Testis (tissue), 2 donors: ENCODE measurements at regions not wholly inside any gene's neighbourhood (a gene's known extent, or its start where the extent isn't known, plus 50 kb on each side); places are given as distances from the start of the nearest gene placed in this dataset.

ENCODE experiments used
- DNase-seq: peaks from one replicate; pipeline ENCODE4 v3.0.0-alpha.2; 2019
- H3K27ac ChIP-seq, 2 donors: fragments of 200-600 bp; sonication (generic); one replicate each; pipeline ENCODE4 v1.5.1; 2019
- H3K27me3 ChIP-seq: fragments of 200-600 bp; sonication (generic); one replicate; pipeline ENCODE4 v1.5.1; 2019
- H3K36me3 ChIP-seq: fragments of 200-600 bp; sonication (generic); one replicate; pipeline ENCODE4 v1.5.1; 2017; ENCODE audit warnings: low read depth; ENCODE audit errors: missing control alignments
- H3K4me1 ChIP-seq: fragments of 200-600 bp; sonication (generic); one replicate; pipeline ENCODE4 v1.5.1; 2019
- H3K4me3 ChIP-seq, 2 donors: fragments of 200-600 bp; sonication (generic); one replicate each; pipeline ENCODE4 v1.5.1; 2017 to 2019
- H3K9me3 ChIP-seq: fragments of 200-600 bp; sonication (generic); one replicate; pipeline ENCODE4 v1.5.1; 2017
- POLR2A ChIP-seq: fragments of 450-650 bp; IDR thresholded peaks from one replicate; pipeline ENCODE4 v1.6.1; 2017; ENCODE audit warnings: antibody characterized with exemption, mild to moderate bottlenecking, moderate library complexity
- WGBS, 2 donors: methylation state at CpG; one replicate each; pipeline ENCODE4 v1.1.5; 2018; 5-methylcytosine and 5-hydroxymethylcytosine counted together
- intact Hi-C: fragments of 100-400 bp; cut with DNase I; formaldehyde crosslinking; loops from one replicate; pipeline ENCODE4 v1.15.1; 2023; ENCODE audit warnings: low total_unique reads
- TF ChIP-seq, protein P1 (sequence below), 3 experiments: fragments of 450-650 bp in 2 of 3; fragments of 200-600 bp in 1 of 3; sonication (generic) in 1 of 3; IDR thresholded peaks; one replicate each; pipeline ENCODE4 v1.5.1; 2016 to 2019; ENCODE audit warnings: antibody characterized with exemption in 3 of 3, mild to moderate bottlenecking in 2 of 3, moderate library complexity in 1 of 3

DNA sequence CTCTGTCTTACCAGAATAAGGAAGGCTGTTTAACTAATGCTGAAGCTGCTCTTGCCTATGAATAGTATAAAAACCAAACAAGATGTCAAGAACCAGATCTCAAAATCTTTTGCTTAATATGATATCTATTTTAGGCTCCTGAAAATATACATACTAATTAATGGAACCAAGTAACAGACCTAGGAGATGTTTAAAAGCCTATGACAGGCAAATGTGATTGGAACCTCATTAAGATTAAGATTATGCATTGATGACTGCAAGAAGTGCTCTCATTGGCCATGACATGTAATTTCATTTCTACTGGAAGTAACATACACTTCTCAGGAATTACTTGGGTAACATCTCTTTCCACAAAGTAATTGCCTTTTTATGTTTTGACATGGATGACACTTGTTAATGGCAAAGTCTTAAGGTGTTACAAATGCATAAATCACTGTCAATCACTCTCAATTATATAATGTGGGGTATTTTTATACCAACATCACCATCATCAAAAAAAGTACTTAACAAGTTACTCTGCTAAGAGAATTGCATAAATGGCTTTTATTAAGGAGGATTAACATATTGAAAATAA lies 326.9 kb upstream of the MIR17HG start:
- TF ChIP-seq, protein P1, sequence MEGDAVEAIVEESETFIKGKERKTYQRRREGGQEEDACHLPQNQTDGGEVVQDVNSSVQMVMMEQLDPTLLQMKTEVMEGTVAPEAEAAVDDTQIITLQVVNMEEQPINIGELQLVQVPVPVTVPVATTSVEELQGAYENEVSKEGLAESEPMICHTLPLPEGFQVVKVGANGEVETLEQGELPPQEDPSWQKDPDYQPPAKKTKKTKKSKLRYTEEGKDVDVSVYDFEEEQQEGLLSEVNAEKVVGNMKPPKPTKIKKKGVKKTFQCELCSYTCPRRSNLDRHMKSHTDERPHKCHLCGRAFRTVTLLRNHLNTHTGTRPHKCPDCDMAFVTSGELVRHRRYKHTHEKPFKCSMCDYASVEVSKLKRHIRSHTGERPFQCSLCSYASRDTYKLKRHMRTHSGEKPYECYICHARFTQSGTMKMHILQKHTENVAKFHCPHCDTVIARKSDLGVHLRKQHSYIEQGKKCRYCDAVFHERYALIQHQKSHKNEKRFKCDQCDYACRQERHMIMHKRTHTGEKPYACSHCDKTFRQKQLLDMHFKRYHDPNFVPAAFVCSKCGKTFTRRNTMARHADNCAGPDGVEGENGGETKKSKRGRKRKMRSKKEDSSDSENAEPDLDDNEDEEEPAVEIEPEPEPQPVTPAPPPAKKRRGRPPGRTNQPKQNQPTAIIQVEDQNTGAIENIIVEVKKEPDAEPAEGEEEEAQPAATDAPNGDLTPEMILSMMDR (IDR thresholded peaks at IDR 0.05), result no peak
- TF ChIP-seq POLR2A, result no peak
- Histone ChIP-seq H3K9me3 (no peaks in the 10 kb centered on the region), H3K36me3 (no peaks in the 10 kb centered on the region), H3K4me3 (no peak overlapping the region), H3K27me3 (no peaks in the 10 kb centered on the region), H3K27ac (no peak overlapping the region), H3K4me1 (no peaks in the 10 kb centered on the region)
- intact Hi-C loops, result no loop called here
- DNase-seq, result no peak

DNA sequence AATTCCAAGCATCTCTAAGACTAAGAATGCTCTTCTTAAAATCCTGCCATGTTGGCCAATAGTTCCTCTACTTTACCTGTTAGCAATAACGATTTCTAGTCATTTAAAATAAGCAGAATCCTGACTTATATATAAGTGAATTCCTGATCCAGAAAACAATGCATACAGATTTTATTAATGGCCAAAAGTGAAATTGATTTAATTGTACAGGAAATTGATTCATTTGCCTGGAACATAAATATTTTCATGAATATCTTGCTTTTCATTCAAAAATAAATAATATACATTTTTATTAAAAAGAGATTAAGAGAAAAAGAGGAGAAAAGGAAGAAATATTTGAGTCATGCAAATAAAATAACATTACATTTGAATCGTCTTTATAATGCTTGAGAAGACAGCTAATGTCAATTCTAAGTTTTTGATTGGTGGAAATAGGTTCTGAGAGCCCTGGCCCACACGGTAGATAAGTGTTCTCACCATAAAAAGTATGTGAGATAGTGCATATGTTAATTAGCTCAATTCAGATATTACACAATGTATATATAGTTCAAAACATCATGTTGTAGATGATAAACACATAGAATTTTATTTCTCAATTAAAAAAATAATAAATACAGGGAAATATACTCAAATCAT lies 323.2 kb upstream of the MIR17HG start:
- WGBS, 2 donors, result 78 to 91% methylated on average over 3 of the region's 3 CpGs
- Histone ChIP-seq H3K27me3 (no peaks in the 10 kb centered on the region), H3K4me1 (no peaks in the 10 kb centered on the region), H3K9me3 (no peaks in the 10 kb centered on the region), H3K36me3 (no peaks in the 10 kb centered on the region), H3K27ac (no peak overlapping the region), H3K4me3 (no peak overlapping the region)
- intact Hi-C loops, result no loop called here
- DNase-seq, result no peak
- no peak for TF ChIP-seq POLR2A
- TF ChIP-seq, protein P1 (IDR thresholded peaks at IDR 0.05), result no peak

DNA sequence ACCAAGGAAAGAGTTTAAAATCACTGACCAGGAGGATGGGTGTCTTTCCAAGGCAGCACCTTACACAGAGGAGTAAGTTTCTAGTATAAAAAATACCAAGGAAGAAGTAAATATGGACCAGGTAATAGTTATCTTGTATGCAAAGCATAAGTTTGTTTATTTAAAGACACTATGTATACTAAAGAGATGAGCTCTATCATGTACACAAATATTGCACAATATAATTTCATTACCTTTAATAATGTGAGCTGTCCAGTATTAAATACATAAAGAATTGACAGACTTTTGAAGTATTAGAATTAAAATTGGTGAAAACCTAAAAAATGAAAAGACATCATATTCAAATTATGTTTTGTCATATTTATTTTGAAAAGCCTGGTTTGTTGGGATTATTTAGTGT lies 322.0 kb upstream of the MIR17HG start:
- Histone ChIP-seq H3K4me1 (no peaks in the 10 kb centered on the region), H3K27ac (no peak overlapping the region), H3K27me3 (no peaks in the 10 kb centered on the region), H3K36me3 (no peaks in the 10 kb centered on the region), H3K4me3 (no peak overlapping the region), H3K9me3 (no peaks in the 10 kb centered on the region)
- TF ChIP-seq POLR2A, result no peak
- TF ChIP-seq, protein P1 (IDR thresholded peaks at IDR 0.05), result no peak
- no peak for DNase-seq
- intact Hi-C loops, result no loop called here

DNA sequence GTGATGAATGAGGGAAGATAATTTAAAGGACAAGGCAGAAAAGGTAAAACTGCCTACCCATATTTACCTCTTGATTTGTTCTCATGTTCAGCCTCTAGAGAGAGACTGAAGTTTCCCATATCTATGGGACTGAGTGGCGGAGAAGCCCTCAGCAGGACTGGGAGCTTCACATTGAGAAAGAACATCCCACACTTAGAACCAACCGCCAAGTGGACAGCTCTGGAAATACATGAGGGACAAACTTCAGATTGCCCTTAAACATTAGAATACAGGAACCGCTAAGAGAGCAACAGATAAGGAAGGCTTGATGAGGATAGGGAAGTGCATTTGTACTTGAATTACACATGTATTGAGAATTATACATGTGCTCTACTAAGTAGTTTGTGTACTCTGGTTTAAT lies 316.0 kb upstream of the MIR17HG start:
- H3K36me3 ChIP-seq, result no peaks in the 10 kb centered on the region
- DNase-seq, result no peak
- H3K4me3 ChIP-seq, result no peak overlapping the region
- 87 to 93% methylated on average over 3 of the region's 3 CpGs for WGBS, 2 donors
- no peak for TF ChIP-seq POLR2A
- no peak overlapping the region for H3K27ac ChIP-seq
- H3K4me1 ChIP-seq, result no peaks in the 10 kb centered on the region
- H3K9me3 ChIP-seq, result no peaks in the 10 kb centered on the region
- intact Hi-C loops, result no loop called here
- H3K27me3 ChIP-seq, result no peaks in the 10 kb centered on the region

DNA sequence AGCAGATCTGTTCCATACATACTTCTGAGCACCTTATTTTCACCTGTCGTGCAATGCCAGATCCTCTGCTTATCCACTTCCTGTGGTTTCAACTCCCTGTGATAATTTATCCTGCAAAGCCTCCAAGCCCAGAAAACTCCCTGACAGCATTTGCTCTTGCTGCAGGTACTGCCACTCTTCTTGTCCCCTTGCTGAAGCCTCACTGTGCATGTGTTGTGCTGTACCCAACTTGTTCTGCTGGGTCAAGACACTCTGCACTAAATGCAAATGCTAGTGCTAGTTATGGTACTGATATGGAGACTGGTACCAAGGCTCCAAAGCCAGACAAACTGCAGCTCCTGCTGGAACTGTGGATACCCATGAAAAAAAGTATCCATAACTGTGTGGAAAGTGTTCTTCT lies 315.4 kb upstream of the MIR17HG start:
- H3K4me3 ChIP-seq, result no peak overlapping the region
- intact Hi-C loops, result no loop called here
- 45 to 56% methylated on average over 1 of the region's 1 CpG for WGBS, 2 donors
- no peak for DNase-seq
- no peaks in the 10 kb centered on the region for H3K9me3 ChIP-seq
- no peaks in the 10 kb centered on the region for H3K4me1 ChIP-seq
- no peak for TF ChIP-seq POLR2A
- TF ChIP-seq, protein P1 (IDR thresholded peaks at IDR 0.05), result no peak
- H3K27me3 ChIP-seq, result no peaks in the 10 kb centered on the region
- no peaks in the 10 kb centered on the region for H3K36me3 ChIP-seq
- H3K27ac ChIP-seq, result no peak overlapping the region
